ENCODE measurements at regions not wholly inside any gene's neighbourhood (a gene's known extent, or its start where the extent isn't known, plus 50 kb on each side); places are given as distances from the start of the nearest gene placed in this dataset.

DNA sequence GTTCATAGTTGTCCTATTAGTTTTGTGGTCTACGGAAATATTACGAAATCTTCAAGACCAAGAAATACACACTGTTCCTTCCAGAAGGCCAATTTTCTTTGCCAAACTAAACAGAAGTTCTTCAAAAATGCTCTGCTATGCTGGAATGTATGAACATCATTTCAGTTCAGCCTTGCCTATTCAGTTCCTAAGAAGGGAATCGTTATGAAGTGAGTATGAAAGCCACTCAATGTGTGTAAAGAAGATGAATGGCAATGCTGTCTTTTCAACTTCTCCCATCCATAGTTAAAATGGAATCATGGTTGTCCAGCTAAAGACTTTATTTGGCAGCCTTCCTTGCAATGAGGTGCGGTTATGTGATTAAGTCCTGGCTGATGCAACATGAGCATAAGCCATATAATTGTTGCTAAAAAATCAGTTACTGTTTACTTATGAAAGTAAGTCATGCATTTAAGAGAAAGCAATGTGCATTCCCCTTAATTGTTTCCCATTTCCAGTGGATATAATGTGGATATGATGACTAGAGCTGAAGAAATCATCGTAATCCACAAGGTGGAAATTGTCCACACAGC lies 73.8 kb upstream of the PTPRR start:
- H3K27me3 ChIP-seq (ENCODE audit: insufficient read depth), result no peaks in the 10 kb centered on the region
- Mint-ChIP-seq H3K36me3 (ENCODE audit: low read depth) (no peaks in the 10 kb centered on the region), H3K9me3 (no peaks in the 10 kb centered on the region; the same call in 2 of the 3 replicates), H3K27me3 (ENCODE audit: insufficient read depth, low read depth, poor library complexity) (no peaks in the 10 kb centered on the region), H3K4me1 (no peaks in the 10 kb centered on the region), H3K4me3 (no peak overlapping the region), H3K27ac (no peak overlapping the region)
- no peak overlapping the region for H3K27ac ChIP-seq (ENCODE audit: low read depth)
- H4K20me1 ChIP-seq (replicated peaks; ENCODE audit: insufficient read depth), result no peaks in the 10 kb centered on the region
- ATAC-seq, result no peak
- H3K4me1 ChIP-seq (ENCODE audit: insufficient read depth), result no peaks in the 10 kb centered on the region
- TF ChIP-seq, protein P1, sequence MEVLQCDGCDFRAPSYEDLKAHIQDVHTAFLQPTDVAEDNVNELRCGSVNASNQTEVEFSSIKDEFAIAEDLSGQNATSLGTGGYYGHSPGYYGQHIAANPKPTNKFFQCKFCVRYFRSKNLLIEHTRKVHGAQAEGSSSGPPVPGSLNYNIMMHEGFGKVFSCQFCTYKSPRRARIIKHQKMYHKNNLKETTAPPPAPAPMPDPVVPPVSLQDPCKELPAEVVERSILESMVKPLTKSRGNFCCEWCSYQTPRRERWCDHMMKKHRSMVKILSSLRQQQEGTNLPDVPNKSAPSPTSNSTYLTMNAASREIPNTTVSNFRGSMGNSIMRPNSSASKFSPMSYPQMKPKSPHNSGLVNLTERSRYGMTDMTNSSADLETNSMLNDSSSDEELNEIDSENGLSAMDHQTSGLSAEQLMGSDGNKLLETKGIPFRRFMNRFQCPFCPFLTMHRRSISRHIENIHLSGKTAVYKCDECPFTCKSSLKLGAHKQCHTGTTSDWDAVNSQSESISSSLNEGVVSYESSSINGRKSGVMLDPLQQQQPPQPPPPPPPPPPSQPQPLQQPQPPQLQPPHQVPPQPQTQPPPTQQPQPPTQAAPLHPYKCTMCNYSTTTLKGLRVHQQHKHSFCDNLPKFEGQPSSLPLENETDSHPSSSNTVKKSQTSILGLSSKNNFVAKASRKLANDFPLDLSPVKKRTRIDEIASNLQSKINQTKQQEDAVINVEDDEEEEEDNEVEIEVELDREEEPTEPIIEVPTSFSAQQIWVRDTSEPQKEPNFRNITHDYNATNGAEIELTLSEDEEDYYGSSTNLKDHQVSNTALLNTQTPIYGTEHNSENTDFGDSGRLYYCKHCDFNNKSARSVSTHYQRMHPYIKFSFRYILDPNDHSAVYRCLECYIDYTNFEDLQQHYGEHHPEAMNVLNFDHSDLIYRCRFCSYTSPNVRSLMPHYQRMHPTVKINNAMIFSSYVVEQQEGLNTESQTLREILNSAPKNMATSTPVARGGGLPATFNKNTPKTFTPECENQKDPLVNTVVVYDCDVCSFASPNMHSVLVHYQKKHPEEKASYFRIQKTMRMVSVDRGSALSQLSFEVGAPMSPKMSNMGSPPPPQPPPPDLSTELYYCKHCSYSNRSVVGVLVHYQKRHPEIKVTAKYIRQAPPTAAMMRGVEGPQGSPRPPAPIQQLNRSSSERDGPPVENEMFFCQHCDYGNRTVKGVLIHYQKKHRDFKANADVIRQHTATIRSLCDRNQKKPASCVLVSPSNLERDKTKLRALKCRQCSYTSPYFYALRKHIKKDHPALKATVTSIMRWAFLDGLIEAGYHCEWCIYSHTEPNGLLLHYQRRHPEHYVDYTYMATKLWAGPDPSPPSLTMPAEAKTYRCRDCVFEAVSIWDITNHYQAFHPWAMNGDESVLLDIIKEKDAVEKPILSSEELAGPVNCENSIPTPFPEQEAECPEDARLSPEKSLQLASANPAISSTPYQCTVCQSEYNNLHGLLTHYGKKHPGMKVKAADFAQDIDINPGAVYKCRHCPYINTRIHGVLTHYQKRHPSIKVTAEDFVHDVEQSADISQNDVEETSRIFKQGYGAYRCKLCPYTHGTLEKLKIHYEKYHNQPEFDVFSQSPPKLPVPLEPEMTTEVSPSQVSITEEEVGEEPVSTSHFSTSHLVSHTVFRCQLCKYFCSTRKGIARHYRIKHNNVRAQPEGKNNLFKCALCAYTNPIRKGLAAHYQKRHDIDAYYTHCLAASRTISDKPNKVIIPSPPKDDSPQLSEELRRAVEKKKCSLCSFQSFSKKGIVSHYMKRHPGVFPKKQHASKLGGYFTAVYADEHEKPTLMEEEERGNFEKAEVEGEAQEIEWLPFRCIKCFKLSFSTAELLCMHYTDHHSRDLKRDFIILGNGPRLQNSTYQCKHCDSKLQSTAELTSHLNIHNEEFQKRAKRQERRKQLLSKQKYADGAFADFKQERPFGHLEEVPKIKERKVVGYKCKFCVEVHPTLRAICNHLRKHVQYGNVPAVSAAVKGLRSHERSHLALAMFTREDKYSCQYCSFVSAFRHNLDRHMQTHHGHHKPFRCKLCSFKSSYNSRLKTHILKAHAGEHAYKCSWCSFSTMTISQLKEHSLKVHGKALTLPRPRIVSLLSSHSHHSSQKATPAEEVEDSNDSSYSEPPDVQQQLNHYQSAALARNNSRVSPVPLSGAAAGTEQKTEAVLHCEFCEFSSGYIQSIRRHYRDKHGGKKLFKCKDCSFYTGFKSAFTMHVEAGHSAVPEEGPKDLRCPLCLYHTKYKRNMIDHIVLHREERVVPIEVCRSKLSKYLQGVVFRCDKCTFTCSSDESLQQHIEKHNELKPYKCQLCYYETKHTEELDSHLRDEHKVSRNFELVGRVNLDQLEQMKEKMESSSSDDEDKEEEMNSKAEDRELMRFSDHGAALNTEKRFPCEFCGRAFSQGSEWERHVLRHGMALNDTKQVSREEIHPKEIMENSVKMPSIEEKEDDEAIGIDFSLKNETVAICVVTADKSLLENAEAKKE (CRISPR knock-in tag; IDR thresholded peaks at IDR 0.05), result no peak
- TF ChIP-seq, protein P2, sequence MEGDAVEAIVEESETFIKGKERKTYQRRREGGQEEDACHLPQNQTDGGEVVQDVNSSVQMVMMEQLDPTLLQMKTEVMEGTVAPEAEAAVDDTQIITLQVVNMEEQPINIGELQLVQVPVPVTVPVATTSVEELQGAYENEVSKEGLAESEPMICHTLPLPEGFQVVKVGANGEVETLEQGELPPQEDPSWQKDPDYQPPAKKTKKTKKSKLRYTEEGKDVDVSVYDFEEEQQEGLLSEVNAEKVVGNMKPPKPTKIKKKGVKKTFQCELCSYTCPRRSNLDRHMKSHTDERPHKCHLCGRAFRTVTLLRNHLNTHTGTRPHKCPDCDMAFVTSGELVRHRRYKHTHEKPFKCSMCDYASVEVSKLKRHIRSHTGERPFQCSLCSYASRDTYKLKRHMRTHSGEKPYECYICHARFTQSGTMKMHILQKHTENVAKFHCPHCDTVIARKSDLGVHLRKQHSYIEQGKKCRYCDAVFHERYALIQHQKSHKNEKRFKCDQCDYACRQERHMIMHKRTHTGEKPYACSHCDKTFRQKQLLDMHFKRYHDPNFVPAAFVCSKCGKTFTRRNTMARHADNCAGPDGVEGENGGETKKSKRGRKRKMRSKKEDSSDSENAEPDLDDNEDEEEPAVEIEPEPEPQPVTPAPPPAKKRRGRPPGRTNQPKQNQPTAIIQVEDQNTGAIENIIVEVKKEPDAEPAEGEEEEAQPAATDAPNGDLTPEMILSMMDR (conservative IDR thresholded peaks at IDR 0.05; ENCODE audit: low read depth in 2 of 2), result no peak
- TF ChIP-seq POLR2AphosphoS5 (IDR thresholded peaks at IDR 0.05; ENCODE audit: low read depth) (no peak), EZH2 (IDR thresholded peaks at IDR 0.05; ENCODE audit: low read depth, unreplicated experiment) (no peak), CREB1 (CRISPR knock-in tag; IDR thresholded peaks at IDR 0.05; ENCODE audit: low read depth) (no peak)
- H3F3A ChIP-seq (replicated peaks; ENCODE audit: low read depth), result no peaks in the 10 kb centered on the region
- peaks cover 8% of the 10 kb centered on the region; the same call in 1 of the 2 replicates for H3K9me2 ChIP-seq (ENCODE audit: insufficient read depth)
- no peak overlapping the region for H3K4me2 ChIP-seq
- no peak overlapping the region for H3K4me3 ChIP-seq
- no peaks in the 10 kb centered on the region for H3K79me2 ChIP-seq (replicated peaks; ENCODE audit: insufficient read depth)
- DNase-seq (ENCODE audit: low spot score), result no peak
- no peak overlapping the region for H2AFZ ChIP-seq
- no peaks in the 10 kb centered on the region for H3K36me3 ChIP-seq (ENCODE audit: insufficient read depth)
